ENCODE measurements at regions not wholly inside any gene's neighbourhood (a gene's known extent, or its start where the extent isn't known, plus 50 kb on each side); places are given as distances from the start of the nearest gene placed in this dataset.

DNA sequence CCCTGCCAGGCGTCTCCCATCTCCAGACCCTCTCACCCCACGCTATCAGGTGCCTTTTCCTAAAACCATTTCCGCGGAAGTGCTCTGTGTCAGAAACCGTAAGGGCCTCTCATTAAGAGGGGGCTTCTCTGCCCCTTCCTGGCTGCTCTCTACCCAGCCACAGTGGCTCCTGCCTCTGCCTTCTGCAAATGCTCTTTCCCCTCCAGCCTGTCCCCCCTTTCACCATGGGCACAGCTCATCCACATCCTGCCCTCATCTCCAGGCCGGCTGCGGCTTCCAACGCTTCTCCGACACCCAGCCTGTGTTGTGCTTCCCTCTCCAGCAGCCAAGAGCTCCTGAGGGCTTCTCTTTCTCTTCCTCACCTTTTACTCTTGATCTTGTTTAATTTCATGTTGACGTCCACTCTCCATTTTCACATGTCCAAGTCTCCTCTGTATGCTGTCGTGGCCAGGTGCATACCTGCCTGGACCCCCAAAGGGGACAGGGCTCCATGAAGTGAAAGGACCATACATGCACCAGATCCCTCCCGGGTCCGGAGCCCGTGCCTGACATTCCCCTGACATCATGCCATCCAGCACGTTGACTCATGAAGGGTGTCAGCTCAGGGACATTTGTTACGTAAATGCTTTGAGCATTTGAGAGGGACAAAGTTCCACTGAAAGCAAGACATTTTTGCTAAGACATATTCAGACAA, 306.5 kb downstream of the AJAP1 start:
- TF ChIP-seq, protein P1, sequence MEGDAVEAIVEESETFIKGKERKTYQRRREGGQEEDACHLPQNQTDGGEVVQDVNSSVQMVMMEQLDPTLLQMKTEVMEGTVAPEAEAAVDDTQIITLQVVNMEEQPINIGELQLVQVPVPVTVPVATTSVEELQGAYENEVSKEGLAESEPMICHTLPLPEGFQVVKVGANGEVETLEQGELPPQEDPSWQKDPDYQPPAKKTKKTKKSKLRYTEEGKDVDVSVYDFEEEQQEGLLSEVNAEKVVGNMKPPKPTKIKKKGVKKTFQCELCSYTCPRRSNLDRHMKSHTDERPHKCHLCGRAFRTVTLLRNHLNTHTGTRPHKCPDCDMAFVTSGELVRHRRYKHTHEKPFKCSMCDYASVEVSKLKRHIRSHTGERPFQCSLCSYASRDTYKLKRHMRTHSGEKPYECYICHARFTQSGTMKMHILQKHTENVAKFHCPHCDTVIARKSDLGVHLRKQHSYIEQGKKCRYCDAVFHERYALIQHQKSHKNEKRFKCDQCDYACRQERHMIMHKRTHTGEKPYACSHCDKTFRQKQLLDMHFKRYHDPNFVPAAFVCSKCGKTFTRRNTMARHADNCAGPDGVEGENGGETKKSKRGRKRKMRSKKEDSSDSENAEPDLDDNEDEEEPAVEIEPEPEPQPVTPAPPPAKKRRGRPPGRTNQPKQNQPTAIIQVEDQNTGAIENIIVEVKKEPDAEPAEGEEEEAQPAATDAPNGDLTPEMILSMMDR (IDR thresholded peaks at IDR 0.05) = no peak
- no peak for TF ChIP-seq POLR2AphosphoS5 (IDR thresholded peaks at IDR 0.05)
